ENCODE measurements at regions not wholly inside any gene's neighbourhood (a gene's known extent, or its start where the extent isn't known, plus 50 kb on each side); places are given as distances from the start of the nearest gene placed in this dataset.

DNA sequence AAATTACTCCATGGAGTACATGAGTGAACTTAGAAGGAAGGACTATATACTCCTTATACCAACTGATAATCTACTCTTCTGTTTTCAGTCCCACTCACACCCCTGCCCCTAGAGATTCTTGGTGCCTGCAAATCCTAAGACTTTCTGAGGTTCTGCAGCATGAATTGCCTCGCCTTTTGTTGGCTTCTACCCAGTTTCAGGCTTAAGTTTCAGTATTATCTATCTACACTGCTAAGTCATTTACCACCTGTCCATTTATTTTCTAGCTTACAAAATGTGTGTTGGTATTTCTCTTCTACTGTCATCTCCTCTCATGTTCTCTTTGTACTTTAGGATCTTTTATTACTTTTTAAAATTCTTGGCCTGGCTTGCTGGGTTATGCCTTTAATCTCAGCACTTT lies 94.4 kb upstream of the AMOT start (continued):
- no peak for TF ChIP-seq EP300 (IDR thresholded peaks at IDR 0.05; ENCODE audit: borderline replicate concordance in 1 of 2, low read depth in 2 of 2, low read length in 2 of 2)
- TF ChIP-seq SAP30 (IDR thresholded peaks at IDR 0.05; ENCODE audit: insufficient read depth, insufficient replicate concordance, low read length) = no peak
- no peak for TF ChIP-seq ZNF274 (IDR thresholded peaks at IDR 0.05; ENCODE audit: borderline replicate concordance, extremely low read depth, low read length)
- no peak for TF ChIP-seq SRF (IDR thresholded peaks at IDR 0.05; ENCODE audit: low read depth, low read length)
- TF ChIP-seq PHF8 (conservative IDR thresholded peaks at IDR 0.05; ENCODE audit: low read depth, low read length) = no peak
- TF ChIP-seq SP1 (IDR thresholded peaks at IDR 0.05; ENCODE audit: low read depth, low read length) = no peak
